Thyroid gland (tissue), 4 donors: ENCODE measurements at regions not wholly inside any gene's neighbourhood (a gene's known extent, or its start where the extent isn't known, plus 50 kb on each side); places are given as distances from the start of the nearest gene placed in this dataset.

ENCODE experiments used
- POLR2A ChIP-seq, 2 donors: fragments of 450-650 bp; IDR thresholded peaks; one replicate each; pipeline ENCODE4 v1.6.1; 2017; ENCODE audit warnings: antibody characterized with exemption in 2 of 2, mild to moderate bottlenecking in 2 of 2, moderate library complexity in 1 of 2
- TF ChIP-seq, protein P1 (sequence below), 6 experiments: fragments of 200-600 bp in 3 of 6; fragments of 450-650 bp in 3 of 6; sonication (generic) in 3 of 6; IDR thresholded peaks; one replicate each; pipeline ENCODE4 v1.5.1; 2016 to 2019; ENCODE audit warnings: antibody characterized with exemption in 6 of 6, mild to moderate bottlenecking in 2 of 6, inconsistent platforms in 1 of 6, moderate library complexity in 1 of 6

GRCh38 chr9:81756561-81756960, 67.2 kb upstream of the TLE1 start:
- TF ChIP-seq, protein P1, sequence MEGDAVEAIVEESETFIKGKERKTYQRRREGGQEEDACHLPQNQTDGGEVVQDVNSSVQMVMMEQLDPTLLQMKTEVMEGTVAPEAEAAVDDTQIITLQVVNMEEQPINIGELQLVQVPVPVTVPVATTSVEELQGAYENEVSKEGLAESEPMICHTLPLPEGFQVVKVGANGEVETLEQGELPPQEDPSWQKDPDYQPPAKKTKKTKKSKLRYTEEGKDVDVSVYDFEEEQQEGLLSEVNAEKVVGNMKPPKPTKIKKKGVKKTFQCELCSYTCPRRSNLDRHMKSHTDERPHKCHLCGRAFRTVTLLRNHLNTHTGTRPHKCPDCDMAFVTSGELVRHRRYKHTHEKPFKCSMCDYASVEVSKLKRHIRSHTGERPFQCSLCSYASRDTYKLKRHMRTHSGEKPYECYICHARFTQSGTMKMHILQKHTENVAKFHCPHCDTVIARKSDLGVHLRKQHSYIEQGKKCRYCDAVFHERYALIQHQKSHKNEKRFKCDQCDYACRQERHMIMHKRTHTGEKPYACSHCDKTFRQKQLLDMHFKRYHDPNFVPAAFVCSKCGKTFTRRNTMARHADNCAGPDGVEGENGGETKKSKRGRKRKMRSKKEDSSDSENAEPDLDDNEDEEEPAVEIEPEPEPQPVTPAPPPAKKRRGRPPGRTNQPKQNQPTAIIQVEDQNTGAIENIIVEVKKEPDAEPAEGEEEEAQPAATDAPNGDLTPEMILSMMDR (IDR thresholded peaks at IDR 0.05) = no peak
- TF ChIP-seq POLR2A (IDR thresholded peaks at IDR 0.05) = no peak
